ENCODE measurements at regions not wholly inside any gene's neighbourhood (a gene's known extent, or its start where the extent isn't known, plus 50 kb on each side); places are given as distances from the start of the nearest gene placed in this dataset.

DNA sequence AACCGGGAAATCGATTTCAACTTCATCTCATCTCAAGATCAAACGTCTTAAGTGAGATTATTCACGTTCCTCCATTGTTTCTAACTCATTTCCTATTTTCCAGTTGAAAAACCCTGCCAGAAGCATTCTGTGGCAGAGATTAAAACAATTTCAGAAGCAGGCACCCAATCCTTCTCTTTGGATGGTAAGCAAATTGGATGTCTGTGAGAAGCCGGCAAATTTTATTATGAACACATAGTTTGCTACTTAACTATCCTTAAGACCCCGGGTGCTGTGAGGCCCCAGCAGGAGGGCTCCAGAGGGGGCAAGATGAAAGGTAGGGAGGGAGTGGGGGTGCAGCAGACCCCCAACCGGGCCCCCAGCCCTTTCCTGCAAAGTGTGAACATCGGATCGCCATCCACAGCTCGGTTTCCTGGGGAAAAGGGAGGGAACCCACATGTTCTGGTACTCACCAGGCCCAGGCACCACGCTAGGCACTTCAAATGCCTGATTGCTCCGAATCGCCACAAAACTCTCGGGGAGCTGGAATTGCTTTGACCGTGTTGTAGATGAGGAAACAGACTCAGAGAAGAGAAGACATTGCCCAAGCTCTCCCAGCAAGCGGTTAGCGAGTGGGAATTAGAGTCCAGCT is 167.1 kb upstream of the MVB12B start:
- TF ChIP-seq CTCF (IDR thresholded peaks at IDR 0.05; ENCODE audit: insufficient read depth, missing control alignments), result no peak
- DNase-seq (ENCODE audit: insufficient read length, low spot score) (no peak), FAIRE-seq (no peak)

GRCh38 chr9:126160067-126160853 is 166.4 kb upstream of the MVB12B start:
- FAIRE-seq (no peak), DNase-seq (ENCODE audit: insufficient read length, low spot score) (no peak)
- TF ChIP-seq CTCF (IDR thresholded peaks at IDR 0.05; ENCODE audit: insufficient read depth, missing control alignments), result no peak

DNA sequence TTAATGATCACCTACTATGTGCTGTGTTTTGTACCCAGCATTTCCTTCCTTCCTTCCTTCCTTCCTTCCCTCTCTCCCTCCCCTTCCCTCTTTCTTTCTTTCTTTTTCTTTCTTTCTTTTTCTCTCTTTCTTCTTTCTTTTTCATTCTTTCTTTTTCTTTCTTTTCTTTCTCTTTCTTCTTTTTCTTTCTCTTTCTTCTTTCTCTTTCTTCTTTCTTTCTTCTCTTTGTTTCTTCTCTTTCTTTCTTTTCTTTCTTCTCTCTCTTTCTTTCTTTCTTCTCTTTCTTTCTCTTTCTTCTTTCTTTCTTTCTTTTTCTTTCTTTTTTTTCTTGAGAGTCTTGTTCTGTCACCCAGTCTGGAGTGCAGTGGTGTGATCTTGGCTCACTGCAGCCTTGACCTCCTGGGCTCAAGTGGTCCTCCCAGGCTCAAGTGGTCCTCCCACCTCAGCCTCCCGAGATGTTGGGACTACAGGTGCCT is 165.7 kb upstream of the MVB12B start:
- FAIRE-seq, result no peak
- no peak for DNase-seq (ENCODE audit: insufficient read length, low spot score)
- TF ChIP-seq CTCF (IDR thresholded peaks at IDR 0.05; ENCODE audit: insufficient read depth, missing control alignments), result no peak

- TF ChIP-seq CTCF (IDR thresholded peaks at IDR 0.05; ENCODE audit: insufficient read depth, missing control alignments), result no peak
- FAIRE-seq (no peak), DNase-seq (ENCODE audit: insufficient read length, low spot score) (no peak)
These were observed 163.8 kb upstream of the MVB12B start for GRCh38 chr9:126162611-126163381.

DNA sequence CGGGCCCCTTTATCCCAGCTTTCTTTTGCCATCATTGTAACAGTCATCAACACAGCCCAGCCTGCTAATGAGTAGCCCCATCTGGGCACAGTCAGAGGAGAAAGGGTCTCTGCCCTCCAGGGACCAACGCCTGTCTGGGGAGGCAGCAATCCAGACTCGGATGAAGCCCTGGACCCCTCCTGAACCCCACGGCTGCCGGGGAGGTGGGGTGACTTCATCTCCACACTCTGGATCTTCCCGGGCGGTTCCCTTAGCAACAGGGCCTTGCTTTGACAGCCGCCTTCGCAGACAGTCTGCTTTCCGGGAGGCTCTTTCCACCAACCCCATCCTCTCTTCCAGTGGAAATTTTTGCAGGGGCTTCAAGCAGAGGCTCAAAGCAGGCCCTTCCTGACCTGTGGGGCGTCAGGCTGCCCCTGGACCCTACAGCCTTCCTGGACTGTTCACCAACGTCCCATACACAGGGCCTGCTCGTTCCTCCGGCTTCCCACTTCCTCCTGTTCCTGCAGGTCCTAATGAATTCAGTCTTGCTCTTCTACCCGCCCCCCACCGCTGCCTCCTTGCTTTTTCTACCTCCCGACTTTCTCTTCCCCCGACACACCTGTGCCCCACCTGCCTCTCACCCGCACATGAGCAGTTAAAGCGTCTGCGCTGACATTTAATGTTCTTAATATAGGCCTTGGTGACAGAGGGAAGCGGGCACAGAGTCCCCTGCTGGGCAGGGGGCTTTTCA is 161.7 kb upstream of the MVB12B start:
- no peak for DNase-seq (ENCODE audit: insufficient read length, low spot score)
- TF ChIP-seq CTCF (IDR thresholded peaks at IDR 0.05; ENCODE audit: insufficient read depth, missing control alignments), result no peak
- FAIRE-seq, result no peak

DNA sequence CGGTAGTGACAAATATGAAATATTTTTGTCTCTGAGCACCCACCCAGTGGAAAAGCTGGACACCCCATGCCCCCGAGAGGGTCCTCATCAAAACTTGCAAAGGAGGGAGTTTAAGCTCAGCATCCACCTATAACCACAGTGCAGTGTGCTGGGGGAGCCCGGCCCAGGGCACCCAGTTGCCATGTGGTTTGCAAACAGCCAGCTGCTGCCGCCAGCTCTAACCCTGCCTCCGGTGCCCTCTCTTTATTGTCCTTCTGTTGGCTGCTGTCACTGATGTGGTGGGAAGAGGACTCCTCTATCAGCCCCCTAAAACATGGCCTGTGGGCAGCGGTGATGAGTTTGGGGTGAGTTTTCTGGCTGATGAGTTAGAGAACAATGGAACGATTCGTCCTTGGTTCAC is 160.9 kb upstream of the MVB12B start:
- no peak for TF ChIP-seq CTCF (IDR thresholded peaks at IDR 0.05; ENCODE audit: insufficient read depth, missing control alignments)
- FAIRE-seq (no peak), DNase-seq (ENCODE audit: insufficient read length, low spot score) (no peak)

Data from D721Med (cell line).